NT2/D1 (cell line): ENCODE measurements at regions not wholly inside any gene's neighbourhood (a gene's known extent, or its start where the extent isn't known, plus 50 kb on each side); places are given as distances from the start of the nearest gene placed in this dataset.

Experiments
- SUZ12 ChIP-seq: IDR thresholded peaks from 2 replicates; pipeline ENCODE4 v1.6.1; 2011; ENCODE audit not compliant: insufficient read length, insufficient read depth; ENCODE audit errors: extremely low read depth
- YY1 ChIP-seq: IDR thresholded peaks from 2 replicates; pipeline ENCODE4 v1.6.1; 2011; ENCODE audit not compliant: insufficient read length, insufficient read depth
- ZNF274 ChIP-seq: IDR thresholded peaks from 2 replicates; pipeline ENCODE4 v1.6.1; 2011; ENCODE audit warnings: mild to moderate bottlenecking, low read depth, low read length

- TF ChIP-seq ZNF274 = no peak
- no peak for TF ChIP-seq YY1
- TF ChIP-seq SUZ12 = no peak
These were observed 1215.9 kb downstream of the CDH8 start for GRCh38 chr16:60820361-60820760.
